GM12874 (cell line): ENCODE measurements at regions not wholly inside any gene's neighbourhood (a gene's known extent, or its start where the extent isn't known, plus 50 kb on each side); places are given as distances from the start of the nearest gene placed in this dataset.

Source experiments
- TF ChIP-seq, protein P1 (sequence below): IDR thresholded peaks from 2 replicates; pipeline ENCODE4 v1.5.1; 2011; ENCODE audit warnings: low read depth, mild to moderate bottlenecking, control low read depth, low read length, moderate library complexity; ENCODE audit not compliant: insufficient read depth

DNA sequence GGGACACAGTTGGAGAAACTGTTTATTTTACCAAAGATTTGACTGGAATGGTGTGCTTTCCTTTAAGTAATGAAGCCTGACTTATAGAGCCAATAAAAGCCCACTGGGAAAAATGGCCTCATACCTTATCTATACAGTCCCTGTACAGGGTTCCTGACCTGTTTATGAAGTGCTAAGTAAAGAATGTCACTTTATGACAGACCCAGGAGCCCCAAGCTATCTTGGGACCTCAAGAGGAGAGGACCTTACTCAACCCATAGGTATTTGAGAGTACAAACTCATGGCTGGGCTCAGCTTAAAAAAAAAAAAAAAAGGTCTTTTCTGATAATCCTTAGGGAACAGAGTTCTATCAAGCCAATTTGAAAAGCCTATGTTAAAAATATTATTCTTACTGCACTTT is 1389.3 kb downstream of the RAPGEF2 start:
- TF ChIP-seq, protein P1, sequence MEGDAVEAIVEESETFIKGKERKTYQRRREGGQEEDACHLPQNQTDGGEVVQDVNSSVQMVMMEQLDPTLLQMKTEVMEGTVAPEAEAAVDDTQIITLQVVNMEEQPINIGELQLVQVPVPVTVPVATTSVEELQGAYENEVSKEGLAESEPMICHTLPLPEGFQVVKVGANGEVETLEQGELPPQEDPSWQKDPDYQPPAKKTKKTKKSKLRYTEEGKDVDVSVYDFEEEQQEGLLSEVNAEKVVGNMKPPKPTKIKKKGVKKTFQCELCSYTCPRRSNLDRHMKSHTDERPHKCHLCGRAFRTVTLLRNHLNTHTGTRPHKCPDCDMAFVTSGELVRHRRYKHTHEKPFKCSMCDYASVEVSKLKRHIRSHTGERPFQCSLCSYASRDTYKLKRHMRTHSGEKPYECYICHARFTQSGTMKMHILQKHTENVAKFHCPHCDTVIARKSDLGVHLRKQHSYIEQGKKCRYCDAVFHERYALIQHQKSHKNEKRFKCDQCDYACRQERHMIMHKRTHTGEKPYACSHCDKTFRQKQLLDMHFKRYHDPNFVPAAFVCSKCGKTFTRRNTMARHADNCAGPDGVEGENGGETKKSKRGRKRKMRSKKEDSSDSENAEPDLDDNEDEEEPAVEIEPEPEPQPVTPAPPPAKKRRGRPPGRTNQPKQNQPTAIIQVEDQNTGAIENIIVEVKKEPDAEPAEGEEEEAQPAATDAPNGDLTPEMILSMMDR, result no peak

DNA sequence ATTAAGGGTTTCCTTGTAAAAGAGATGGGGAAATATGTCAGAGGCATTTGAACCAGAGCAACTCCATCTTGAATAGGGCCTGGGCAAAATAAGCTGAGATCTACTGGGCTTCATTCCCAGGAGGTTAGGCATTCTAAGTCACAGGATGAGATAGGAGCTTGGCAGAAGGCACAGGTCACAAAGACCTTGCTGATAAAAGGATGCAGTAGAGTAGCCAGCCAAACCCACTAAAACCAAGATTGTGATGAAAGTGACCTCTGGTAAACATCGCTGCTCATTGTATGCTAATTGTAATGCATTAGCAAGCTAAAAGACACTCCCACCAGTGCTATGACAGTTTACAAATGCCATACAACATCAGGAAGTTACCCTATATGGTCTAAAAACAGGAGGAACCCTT is 1390.3 kb downstream of the RAPGEF2 start:
- TF ChIP-seq, protein P1, result no peak

DNA sequence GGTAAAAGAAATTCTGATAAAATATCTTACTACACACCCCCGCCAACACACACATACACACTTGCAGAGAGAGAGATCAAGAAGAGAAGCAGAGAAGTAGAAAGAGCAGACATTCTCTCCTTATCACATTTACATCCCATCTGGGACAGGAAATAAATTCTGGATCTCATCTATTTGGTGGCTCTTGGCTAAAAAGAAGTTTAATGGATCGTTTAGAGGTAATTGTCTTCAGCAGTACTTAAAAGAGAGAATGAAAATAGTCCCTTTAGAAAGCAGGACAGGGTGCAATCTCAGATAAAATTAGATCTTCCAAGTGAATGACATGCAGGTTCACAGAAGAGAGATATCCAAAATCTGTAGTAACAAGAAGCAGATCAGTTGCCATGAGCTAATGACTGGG is 1392.5 kb downstream of the RAPGEF2 start:
- TF ChIP-seq, protein P1, result no peak

DNA sequence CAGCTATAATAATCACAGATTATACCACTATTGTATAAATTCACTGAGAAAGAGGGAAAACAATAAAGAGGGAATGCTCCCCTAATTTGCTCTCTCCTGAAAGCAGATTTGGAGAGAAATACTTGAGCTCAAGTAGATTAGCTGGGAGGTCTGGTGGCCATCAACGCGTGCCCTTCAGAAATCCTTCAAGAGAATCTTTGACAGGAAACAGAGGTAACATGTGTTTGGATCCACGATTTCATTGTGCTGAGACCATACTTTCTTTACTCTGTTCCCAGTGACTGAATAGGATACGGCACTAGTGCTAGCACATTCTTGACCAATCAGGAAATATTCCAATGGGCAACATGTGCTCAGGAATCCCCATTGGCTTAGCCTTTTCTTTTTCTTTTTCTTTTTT is 1395.3 kb downstream of the RAPGEF2 start:
- TF ChIP-seq, protein P1, result no peak

DNA sequence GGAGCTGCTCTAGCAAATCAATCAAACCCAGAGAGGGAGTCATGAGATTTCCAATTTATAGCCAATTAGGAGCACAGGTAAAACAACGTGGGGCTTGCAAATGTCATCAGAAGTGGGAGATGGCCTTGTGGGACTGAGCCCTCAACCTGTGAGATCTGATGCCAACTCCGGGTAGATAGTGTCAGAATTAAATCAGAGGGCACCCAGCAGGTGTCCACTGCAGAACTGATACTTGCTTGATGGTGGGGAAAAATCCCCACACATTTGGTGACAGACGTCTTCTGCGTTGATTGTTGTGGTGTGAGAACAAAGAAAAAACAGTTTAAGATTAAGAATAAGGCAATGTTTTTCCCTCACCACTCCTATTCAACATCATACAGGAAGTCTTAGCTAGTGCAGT is 1402.8 kb downstream of the RAPGEF2 start:
- TF ChIP-seq, protein P1, result no peak

DNA sequence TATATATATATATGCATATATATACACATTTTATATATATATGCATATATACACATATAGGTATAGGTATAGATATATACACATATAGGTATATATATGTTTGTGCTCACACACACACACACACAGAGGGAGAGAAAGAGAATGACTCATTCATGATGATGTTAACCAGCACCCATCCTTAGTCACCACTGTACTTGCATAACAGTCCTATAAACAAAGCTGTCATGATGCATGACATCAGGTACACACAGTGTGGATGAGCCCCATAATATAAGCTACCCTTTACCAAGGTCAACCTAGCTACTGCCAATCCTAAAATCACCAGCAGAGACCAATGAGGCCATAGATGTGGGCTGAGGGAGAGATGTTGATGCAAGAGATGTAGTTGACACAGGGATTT is 1408.0 kb downstream of the RAPGEF2 start:
- TF ChIP-seq, protein P1, result no peak

DNA sequence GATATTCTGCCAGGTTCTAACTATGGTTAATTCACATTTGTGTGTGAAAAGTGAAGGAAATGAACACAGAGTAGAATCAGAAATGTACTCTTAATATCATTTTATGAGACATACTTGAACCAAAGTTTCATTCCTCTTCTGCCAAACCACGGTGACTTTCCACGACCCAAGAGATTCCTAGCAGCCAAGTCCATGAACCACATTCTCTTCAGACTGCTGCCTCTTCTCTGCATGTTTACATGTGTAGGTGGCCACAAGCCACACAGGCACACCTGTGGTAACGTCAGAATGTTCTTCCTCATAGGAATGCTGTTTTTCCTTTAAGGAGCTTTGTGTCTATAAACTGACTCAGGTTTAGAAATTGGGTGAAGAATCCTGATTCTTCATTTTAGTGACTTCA is 1411.2 kb downstream of the RAPGEF2 start:
- TF ChIP-seq, protein P1, result no peak

DNA sequence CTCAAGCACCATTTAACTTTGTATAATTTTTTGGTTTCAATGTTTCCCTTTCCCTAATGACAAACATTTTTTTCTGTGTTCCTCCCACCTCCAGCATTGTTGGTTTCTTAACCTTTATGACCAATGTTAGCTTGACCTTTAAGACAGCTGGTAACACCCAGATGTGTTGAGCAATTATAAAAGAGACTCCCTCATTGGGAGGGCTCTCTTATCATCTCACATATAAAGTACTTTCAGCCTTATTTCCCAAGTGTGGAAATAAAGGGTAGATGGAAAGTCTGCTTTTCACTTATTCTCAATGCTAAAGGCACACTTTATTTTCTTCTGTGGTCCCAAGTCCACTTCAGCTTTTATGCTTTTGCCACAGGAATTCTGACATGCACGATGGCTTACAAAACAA is 1420.4 kb downstream of the RAPGEF2 start:
- TF ChIP-seq, protein P1, result no peak
